CD14-positive monocyte (primary cell): ENCODE measurements at regions not wholly inside any gene's neighbourhood (a gene's known extent, or its start where the extent isn't known, plus 50 kb on each side); places are given as distances from the start of the nearest gene placed in this dataset.

Experiments used
- DNase-seq, 3 donors: peaks; one replicate each; pipeline ENCODE4 v3.0.0-alpha.2; 2011 to 2022
- H2AFZ ChIP-seq: 2 replicates; pipeline ENCODE4 v1.6.0; 2012; ENCODE audit warnings: mild to moderate bottlenecking, low read depth, low read length, inconsistent platforms; ENCODE audit not compliant: insufficient read depth, poor library complexity, severe bottlenecking
- H3K27ac ChIP-seq, 2 donors: 1 replicate in 1 of 2; 2 replicates in 1 of 2; pipeline ENCODE4 v1.5.1; 2012 to 2013; ENCODE audit warnings: low read length in 2 of 2, control low read depth in 1 of 2, inconsistent platforms in 1 of 2, low read depth in 1 of 2, mild to moderate bottlenecking in 1 of 2
- H3K27me3 ChIP-seq, 2 donors: one replicate each; pipeline versions ENCODE4 v1.6.0 to v1.6.1; 2011 to 2013; ENCODE audit warnings: low read length in 2 of 2; ENCODE audit not compliant: control insufficient read depth in 2 of 2, insufficient read depth in 2 of 2
- H3K36me3 ChIP-seq, 2 donors: replicated peaks in 1 of 2; 1 replicate in 1 of 2; 2 replicates in 1 of 2; pipeline versions ENCODE4 v1.5.1 to v1.6.1; 2012 to 2013; ENCODE audit warnings: low read length in 2 of 2, control low read depth in 1 of 2, inconsistent platforms in 1 of 2, mild to moderate bottlenecking in 1 of 2; ENCODE audit not compliant: insufficient read depth in 2 of 2, control insufficient read depth in 1 of 2
- H3K4me1 ChIP-seq, 2 donors: 1 replicate in 1 of 2; 2 replicates in 1 of 2; pipeline versions ENCODE4 v1.5.1 to v1.6.1; 2012 to 2013; ENCODE audit warnings: low read length in 2 of 2, control low read depth in 1 of 2, inconsistent platforms in 1 of 2, mild to moderate bottlenecking in 1 of 2, moderate library complexity in 1 of 2; ENCODE audit not compliant: insufficient read depth in 2 of 2, control insufficient read depth in 1 of 2
- H3K4me2 ChIP-seq: replicated peaks from 2 replicates; pipeline ENCODE3; 2012; ENCODE audit warnings: low read length, moderate library complexity, mild to moderate bottlenecking; ENCODE audit not compliant: poor library complexity, severe bottlenecking; ENCODE audit errors: extremely low read depth
- H3K4me3 ChIP-seq, 3 experiments: fragments of 200-600 bp in 1 of 3; sonication (generic) in 1 of 3; replicated peaks in 1 of 3; 1 replicate in 2 of 3; 2 replicates in 1 of 3; pipeline ENCODE4 v1.5.1; 2011 to 2013; ENCODE audit warnings: low read length in 3 of 3, mild to moderate bottlenecking in 3 of 3, control low read depth in 2 of 3, low read depth in 2 of 3, inconsistent platforms in 1 of 3, moderate library complexity in 1 of 3
- H3K79me2 ChIP-seq: 2 replicates; pipeline ENCODE4 v1.6.0; 2012; ENCODE audit warnings: mild to moderate bottlenecking, control low read depth, inconsistent platforms, low read length, moderate library complexity; ENCODE audit not compliant: insufficient read depth
- H3K9ac ChIP-seq: 2 replicates; pipeline ENCODE4 v1.6.0; 2017; ENCODE audit warnings: low read length, mild to moderate bottlenecking; ENCODE audit not compliant: insufficient read depth, poor library complexity, severe bottlenecking
- H3K9me3 ChIP-seq, 2 donors: replicated peaks in 1 of 2; 1 replicate in 1 of 2; 2 replicates in 1 of 2; pipeline versions ENCODE4 v1.5.1 to v1.6.1; 2012 to 2013; ENCODE audit warnings: low read length in 2 of 2, control low read depth in 1 of 2; ENCODE audit not compliant: control insufficient read depth in 1 of 2, insufficient read depth in 1 of 2
- H4K20me1 ChIP-seq: 2 replicates; pipeline ENCODE4 v1.6.0; 2012; ENCODE audit warnings: mild to moderate bottlenecking, low read length, control low read depth, moderate library complexity; ENCODE audit not compliant: insufficient read depth
- H3K27ac Mint-ChIP-seq, 7 donors: one replicate each; pipeline ENCODE4 v1.8.0; 2020; ENCODE audit warnings: mild to moderate bottlenecking in 7 of 7, mixed read lengths in 7 of 7, moderate library complexity in 6 of 7, inconsistent platforms in 2 of 7
- H3K27me3 Mint-ChIP-seq, 3 donors: one replicate each; pipeline ENCODE4 v1.8.0; 2021 to 2022; ENCODE audit warnings: low read depth in 3 of 3, mild to moderate bottlenecking in 3 of 3, mixed read lengths in 3 of 3, moderate library complexity in 3 of 3, inconsistent platforms in 1 of 3
- H3K36me3 Mint-ChIP-seq, 2 donors: one replicate each; pipeline ENCODE4 v1.8.0; 2020; ENCODE audit warnings: mixed read lengths in 2 of 2, inconsistent platforms in 1 of 2, mild to moderate bottlenecking in 1 of 2
- H3K4me1 Mint-ChIP-seq: one replicate; pipeline ENCODE4 v1.8.0; 2020; ENCODE audit warnings: mild to moderate bottlenecking, mixed read lengths
- H3K4me3 Mint-ChIP-seq, 2 donors: one replicate each; pipeline ENCODE4 v1.8.0; 2020; ENCODE audit warnings: mild to moderate bottlenecking in 2 of 2, mixed read lengths in 2 of 2, moderate library complexity in 1 of 2
- H3K9me3 Mint-ChIP-seq, 7 donors: one replicate each; pipeline ENCODE4 v1.8.0; 2020 to 2022; ENCODE audit warnings: mixed read lengths in 7 of 7, mild to moderate bottlenecking in 6 of 7, moderate library complexity in 6 of 7, inconsistent platforms in 2 of 7
- WGBS: methylation state at CpG from one replicate; pipeline ENCODE4 v1.1.5; 2013; ENCODE audit warnings: missing lambda C conversion rate; ENCODE audit not compliant: insufficient coverage; 5-methylcytosine and 5-hydroxymethylcytosine counted together
- intact Hi-C, 2 donors: fragments of 100-400 bp; cut with micrococcal nuclease; formaldehyde crosslinking; loops; one replicate each; pipeline versions ENCODE4 v1.15.0 to v1.15.1; 2023
- TF ChIP-seq, protein P1 (sequence below): fragments of 200-600 bp; IDR thresholded peaks from one replicate; pipeline ENCODE4 v1.8.0; 2022; ENCODE audit warnings: antibody characterized with exemption, mild to moderate bottlenecking

GRCh38 chr4:117821834-117822233 lies 212.5 kb upstream of the NDST3 start:
- 100% methylated on average over 1 of the region's 3 CpGs for WGBS
- Histone ChIP-seq H3K27me3 (no peaks in the 10 kb centered on the region), H3K36me3 (no peaks in the 10 kb centered on the region), H3K9ac (no peak overlapping the region), H3K4me2 (no peak overlapping the region), H3K27ac (no peak overlapping the region), H3K4me1 (no peaks in the 10 kb centered on the region), H3K79me2 (no peaks in the 10 kb centered on the region), H4K20me1 (no peaks in the 10 kb centered on the region), H3K9me3 (peaks cover 0 to 7% of the 10 kb centered on the region in 2 donors), H2AFZ (no peak overlapping the region), H3K4me3 (no peak overlapping the region)
- Mint-ChIP-seq H3K4me3 (no peak overlapping the region), H3K9me3 (peaks cover 0 to 8% (median 5%) of the 10 kb centered on the region in 7 donors), H3K27ac (no peak overlapping the region), H3K36me3 (no peaks in the 10 kb centered on the region), H3K4me1 (peaks cover 2% of the 10 kb centered on the region), H3K27me3 (no peaks in the 10 kb centered on the region)
- no peak for DNase-seq
- TF ChIP-seq, protein P1, sequence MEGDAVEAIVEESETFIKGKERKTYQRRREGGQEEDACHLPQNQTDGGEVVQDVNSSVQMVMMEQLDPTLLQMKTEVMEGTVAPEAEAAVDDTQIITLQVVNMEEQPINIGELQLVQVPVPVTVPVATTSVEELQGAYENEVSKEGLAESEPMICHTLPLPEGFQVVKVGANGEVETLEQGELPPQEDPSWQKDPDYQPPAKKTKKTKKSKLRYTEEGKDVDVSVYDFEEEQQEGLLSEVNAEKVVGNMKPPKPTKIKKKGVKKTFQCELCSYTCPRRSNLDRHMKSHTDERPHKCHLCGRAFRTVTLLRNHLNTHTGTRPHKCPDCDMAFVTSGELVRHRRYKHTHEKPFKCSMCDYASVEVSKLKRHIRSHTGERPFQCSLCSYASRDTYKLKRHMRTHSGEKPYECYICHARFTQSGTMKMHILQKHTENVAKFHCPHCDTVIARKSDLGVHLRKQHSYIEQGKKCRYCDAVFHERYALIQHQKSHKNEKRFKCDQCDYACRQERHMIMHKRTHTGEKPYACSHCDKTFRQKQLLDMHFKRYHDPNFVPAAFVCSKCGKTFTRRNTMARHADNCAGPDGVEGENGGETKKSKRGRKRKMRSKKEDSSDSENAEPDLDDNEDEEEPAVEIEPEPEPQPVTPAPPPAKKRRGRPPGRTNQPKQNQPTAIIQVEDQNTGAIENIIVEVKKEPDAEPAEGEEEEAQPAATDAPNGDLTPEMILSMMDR, result no peak
- intact Hi-C loops, result no loop called here

GRCh38 chr4:117823388-117823787 lies 210.9 kb upstream of the NDST3 start:
- Mint-ChIP-seq H3K4me3 (no peak overlapping the region), H3K36me3 (no peaks in the 10 kb centered on the region), H3K9me3 (peaks cover 0 to 8% (median 5%) of the 10 kb centered on the region in 7 donors), H3K4me1 (peaks cover 2% of the 10 kb centered on the region), H3K27ac (no peak overlapping the region), H3K27me3 (no peaks in the 10 kb centered on the region)
- Histone ChIP-seq H3K9me3 (peaks cover 0 to 7% of the 10 kb centered on the region in 2 donors), H3K4me3 (no peak overlapping the region), H3K27ac (no peak overlapping the region), H3K27me3 (no peaks in the 10 kb centered on the region), H3K4me2 (no peak overlapping the region), H4K20me1 (no peaks in the 10 kb centered on the region), H3K36me3 (no peaks in the 10 kb centered on the region), H2AFZ (no peak overlapping the region), H3K4me1 (no peaks in the 10 kb centered on the region), H3K79me2 (no peaks in the 10 kb centered on the region), H3K9ac (no peak overlapping the region)
- TF ChIP-seq, protein P1, result no peak
- DNase-seq, result no peak
- intact Hi-C loops, result no loop called here
- no CpG with 5 or more reads among the region's 3 CpGs for WGBS
